Activated CD4-positive, CD25-positive, alpha-beta regulatory T cell treated with anti-CD3 and anti-CD28 coated beads, Interleukin-2, amount 50 U/mL, for 16 hours (primary cell): ENCODE measurements at regions not wholly inside any gene's neighbourhood (a gene's known extent, or its start where the extent isn't known, plus 50 kb on each side); places are given as distances from the start of the nearest gene placed in this dataset.

Source experiments
- DNase-seq: peaks from one replicate; pipeline ENCODE4 v3.0.0-alpha.2; 2020; ENCODE audit warnings: low read depth, low spot score

DNA sequence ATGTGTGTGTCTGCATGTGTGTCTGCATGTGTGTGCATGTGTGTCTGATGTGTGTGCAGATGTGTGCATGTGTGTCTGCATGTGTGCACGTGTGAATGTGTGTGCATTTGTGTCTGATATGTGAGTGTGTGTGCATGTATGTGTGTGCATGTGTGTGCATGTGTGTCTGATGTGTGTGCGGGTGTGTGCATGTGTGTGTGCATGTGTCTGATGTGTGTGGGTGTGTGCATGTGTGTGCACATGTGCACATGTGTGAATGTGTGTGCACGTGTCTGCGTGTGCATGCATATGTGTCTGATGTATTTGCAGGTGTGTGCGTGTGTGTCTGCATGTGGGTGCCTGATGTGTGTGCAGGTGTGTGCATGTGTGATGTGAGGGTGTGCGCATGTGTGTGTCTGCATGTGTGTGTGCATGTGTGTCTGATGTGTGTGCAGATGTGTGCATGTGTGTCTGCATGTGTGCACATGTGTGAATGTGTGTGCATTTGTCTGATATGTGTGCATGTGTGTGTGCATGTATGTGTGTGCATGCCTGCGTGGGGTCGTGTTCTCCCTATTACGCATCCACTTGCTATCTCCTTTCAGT, 470.1 kb upstream of the HS6ST1 start:
- no peak for DNase-seq

DNA sequence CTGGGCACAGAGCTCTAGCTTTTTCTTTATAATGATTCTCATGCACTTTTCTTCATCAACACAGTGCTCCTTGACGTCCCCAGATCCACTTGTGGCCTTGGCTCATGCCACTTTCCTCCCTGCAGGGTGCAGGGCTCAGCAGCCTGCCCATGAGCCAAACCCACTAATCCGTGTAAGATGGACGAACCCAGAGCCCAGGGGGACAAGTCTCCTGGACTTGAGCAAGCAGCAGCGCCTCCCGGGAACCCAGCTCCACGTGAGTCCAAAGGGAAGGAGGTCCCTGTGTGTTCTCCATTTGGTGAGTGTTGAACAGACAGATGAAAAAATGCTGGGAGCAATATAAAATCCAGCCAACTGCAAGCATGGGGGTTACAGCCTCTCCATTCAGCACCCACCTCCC, 470.6 kb upstream of the HS6ST1 start:
- no peak for DNase-seq

DNA sequence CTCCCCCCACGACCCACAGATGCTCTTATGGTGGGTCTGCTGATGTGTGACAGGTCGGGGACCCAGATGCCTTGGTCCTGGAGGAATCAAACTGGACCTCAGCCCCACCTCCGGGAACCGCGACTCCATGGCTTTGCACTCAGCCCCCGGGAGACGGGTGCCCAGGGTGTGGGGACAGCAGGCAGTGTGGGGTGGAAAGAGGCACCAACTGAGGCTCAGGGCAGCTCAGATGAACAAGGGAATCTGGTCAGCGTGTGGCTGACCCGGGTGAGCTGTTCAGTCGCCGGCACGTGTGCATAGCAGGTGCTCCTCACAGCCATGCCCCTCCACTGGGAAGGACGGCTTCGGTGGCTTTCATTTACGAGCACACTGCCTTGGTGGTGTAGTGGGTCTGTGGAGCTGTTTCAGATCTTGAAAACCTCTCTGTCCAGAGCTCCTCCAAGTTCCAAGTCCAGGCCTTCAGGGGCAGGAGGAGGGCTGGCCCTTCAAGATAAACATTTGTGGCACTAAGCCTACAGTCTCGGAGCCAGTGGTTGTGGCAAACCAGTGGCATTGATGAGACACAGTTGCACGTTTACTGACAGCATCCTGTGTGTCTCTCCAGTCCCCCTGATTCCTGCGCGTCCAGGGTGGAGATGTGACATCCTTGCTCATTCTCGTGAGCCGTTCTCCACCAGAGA, 471.2 kb upstream of the HS6ST1 start:
- DNase-seq, result no peak

DNA sequence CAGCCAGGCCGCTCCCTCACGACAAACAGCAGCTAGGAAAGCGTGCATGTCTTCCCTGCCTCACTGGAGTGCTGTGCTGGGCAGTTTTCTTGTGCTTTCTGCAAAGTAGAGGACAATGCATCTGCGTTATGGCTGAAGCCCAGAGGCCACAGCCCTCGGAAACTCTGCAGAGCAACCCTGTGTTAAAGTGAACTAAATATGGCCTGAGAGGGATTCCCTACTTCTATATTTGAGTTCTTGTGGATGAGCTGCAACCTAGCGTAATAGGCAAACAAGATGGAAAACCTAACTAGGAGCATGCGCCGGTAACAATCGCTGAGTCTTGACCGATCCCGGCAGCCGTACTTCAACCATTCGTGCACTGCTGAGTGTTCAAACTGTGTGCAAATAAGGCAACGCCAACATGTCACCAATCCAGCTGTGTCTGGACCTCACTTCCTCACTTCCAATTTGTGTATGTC, 471.9 kb upstream of the HS6ST1 start:
- DNase-seq, result no peak

GRCh38 chr2:128791120-128791984, 472.7 kb upstream of the HS6ST1 start:
- no peak for DNase-seq

DNA sequence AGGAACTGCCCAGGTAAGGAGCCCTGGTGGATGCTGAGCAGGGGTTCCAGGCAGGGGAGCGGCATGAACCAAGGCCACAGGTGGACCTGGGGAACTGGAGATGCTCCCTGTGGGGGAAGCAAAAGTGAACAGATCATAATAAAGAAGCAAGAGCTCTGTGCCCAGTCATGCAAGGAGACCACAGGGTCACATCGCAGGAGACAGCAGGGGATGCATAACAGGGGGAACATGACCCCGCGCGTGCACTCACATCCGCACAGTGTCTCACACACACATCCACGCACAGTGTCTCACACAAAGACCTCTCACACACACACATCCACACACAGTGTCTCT, 473.3 kb upstream of the HS6ST1 start:
- DNase-seq, result no peak

GRCh38 chr2:128792476-128793054, 473.9 kb upstream of the HS6ST1 start:
- DNase-seq, result no peak

- no peak for DNase-seq
Observed at GRCh38 chr2:128793404-128793803, 474.7 kb upstream of the HS6ST1 start.

GRCh38 chr2:128794285-128794684, 475.6 kb upstream of the HS6ST1 start:
- no peak for DNase-seq

DNA sequence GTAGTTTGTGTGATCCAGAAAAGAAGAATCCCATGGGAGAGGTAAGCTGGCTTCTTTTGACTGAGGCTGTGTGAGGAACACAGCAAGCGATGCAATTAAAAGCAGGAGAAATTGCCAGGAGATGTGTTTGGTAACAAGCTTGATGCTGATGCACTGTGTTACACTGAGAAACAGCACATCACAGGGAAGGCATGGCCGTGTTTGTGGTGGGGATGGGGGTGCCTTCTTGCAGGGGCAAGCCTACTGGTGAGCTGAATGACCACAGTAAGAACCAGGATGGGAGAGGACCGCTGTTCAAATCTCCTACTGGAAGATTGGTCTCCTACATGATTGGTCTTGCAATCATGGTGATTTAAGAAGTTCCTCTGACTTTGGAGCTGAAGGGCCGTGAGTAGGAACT, 477.7 kb upstream of the HS6ST1 start:
- no peak for DNase-seq

GRCh38 chr2:128797092-128797491, 478.4 kb upstream of the HS6ST1 start:
- DNase-seq, result no peak

- DNase-seq, result no peak
Observed at GRCh38 chr2:128797533-128797932, 478.9 kb upstream of the HS6ST1 start.

- no peak for DNase-seq
Observed at GRCh38 chr2:128797937-128798336, 479.3 kb upstream of the HS6ST1 start.

- DNase-seq, result no peak
Observed at GRCh38 chr2:128798502-128799283, 480.0 kb upstream of the HS6ST1 start.

DNA sequence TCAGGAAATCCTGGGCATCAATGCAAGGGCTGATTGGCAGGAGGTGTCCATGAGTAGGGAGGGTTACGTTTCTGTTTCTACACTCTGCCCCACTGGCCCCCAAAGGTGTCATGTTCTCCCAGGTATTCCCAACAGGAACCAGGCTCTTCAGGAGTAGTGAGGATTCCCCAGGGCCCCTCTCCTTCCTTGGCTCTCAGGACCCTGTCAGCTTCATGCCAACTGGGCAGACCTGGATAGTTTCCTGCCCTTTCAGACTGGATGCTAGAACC, 480.6 kb upstream of the HS6ST1 start:
- no peak for DNase-seq

- no peak for DNase-seq
Observed at GRCh38 chr2:128799730-128800129, 481.1 kb upstream of the HS6ST1 start.

- DNase-seq, result no peak
Observed at GRCh38 chr2:128801576-128801975, 482.9 kb upstream of the HS6ST1 start.

DNA sequence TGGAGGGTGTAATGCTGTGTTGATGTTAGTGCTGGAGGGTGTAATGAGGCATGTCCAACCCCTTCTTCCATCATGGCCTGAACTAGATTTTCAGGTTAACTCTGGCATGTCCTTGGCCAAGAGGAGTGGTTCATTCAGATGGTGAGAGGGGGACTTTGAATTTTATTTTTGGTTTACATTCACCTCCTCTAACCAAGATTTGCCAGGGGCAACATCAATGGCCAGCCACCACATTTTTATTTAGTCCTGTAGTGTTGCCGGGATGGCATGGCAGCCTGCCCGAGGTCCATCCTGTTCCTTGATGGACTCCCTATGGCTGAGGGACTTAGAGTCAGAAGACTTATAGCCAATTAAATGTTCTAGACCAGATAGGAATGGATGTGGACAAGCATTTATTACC, 484.6 kb upstream of the HS6ST1 start:
- DNase-seq, result no peak

- no peak for DNase-seq
Observed at GRCh38 chr2:128805237-128805636, 486.6 kb upstream of the HS6ST1 start.

DNA sequence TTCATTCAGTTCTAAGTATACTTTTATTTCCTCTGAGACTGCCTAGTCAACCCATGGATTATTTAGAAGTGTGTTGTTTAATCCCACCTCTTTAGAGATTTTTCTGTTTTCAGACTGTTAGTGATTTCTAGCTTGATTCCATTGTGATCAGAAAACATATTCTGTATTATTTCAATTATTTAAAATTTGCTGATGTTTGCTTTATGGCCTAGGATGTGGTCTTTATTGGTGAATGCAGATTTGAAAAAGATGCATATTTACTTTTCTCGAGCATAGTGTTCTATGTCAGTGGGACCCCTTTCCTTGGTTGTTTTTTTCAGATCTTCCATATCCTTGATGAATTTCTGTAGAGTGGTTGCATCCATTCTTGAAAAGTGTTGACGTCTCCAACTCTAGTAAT, 487.2 kb upstream of the HS6ST1 start:
- no peak for DNase-seq

- no peak for DNase-seq
Observed at GRCh38 chr2:128807317-128807716, 488.6 kb upstream of the HS6ST1 start.
